GM21737 (cell line): ENCODE measurements at regions not wholly inside any gene's neighbourhood (a gene's known extent, or its start where the extent isn't known, plus 50 kb on each side); places are given as distances from the start of the nearest gene placed in this dataset.
"Not testable (repeated sequence)": the region's sequence is repeated elsewhere in the genome, so short reads cannot be mapped to it uniquely, and the experiment has no call there.

Experiments
- ATAC-seq: cut with Tn5 transposase; IDR thresholded peaks from one replicate; pipeline ENCODE4 v1.9.1; 2021; ENCODE audit warnings: mild to moderate bottlenecking, moderate library complexity; ENCODE audit not compliant: unreplicated experiment

- ATAC-seq = no peak
Measured at GRCh38 chr4:180280726-180281297, 1962.4 kb upstream of the TENM3 start.

- ATAC-seq = no peak
Measured at GRCh38 chr4:180281724-180282123, 1961.5 kb upstream of the TENM3 start.

GRCh38 chr4:180284267-180284666, 1958.9 kb upstream of the TENM3 start:
- no peak for ATAC-seq

GRCh38 chr4:180285796-180286195, 1957.4 kb upstream of the TENM3 start:
- ATAC-seq = no peak

- no peak for ATAC-seq
Measured at GRCh38 chr4:180292339-180292738, 1950.9 kb upstream of the TENM3 start.

- no peak for ATAC-seq
Measured at GRCh38 chr4:180296036-180296599, 1947.1 kb upstream of the TENM3 start.

- ATAC-seq = no peak
Measured at GRCh38 chr4:180304321-180304720, 1938.9 kb upstream of the TENM3 start.

- no peak for ATAC-seq
Measured at GRCh38 chr4:180310616-180311015, 1932.6 kb upstream of the TENM3 start.

GRCh38 chr4:180314972-180315371, 1928.2 kb upstream of the TENM3 start:
- ATAC-seq = no peak

GRCh38 chr4:180330521-180330920, 1912.7 kb upstream of the TENM3 start:
- no peak for ATAC-seq

GRCh38 chr4:180333162-180333561, 1910.0 kb upstream of the TENM3 start:
- ATAC-seq = no peak

- no peak for ATAC-seq
Measured at GRCh38 chr4:180335566-180335965, 1907.6 kb upstream of the TENM3 start.

GRCh38 chr4:180336494-180337090, 1906.6 kb upstream of the TENM3 start:
- no peak for ATAC-seq

GRCh38 chr4:180341926-180342325, 1901.3 kb upstream of the TENM3 start:
- no peak for ATAC-seq

GRCh38 chr4:180350901-180351300, 1892.3 kb upstream of the TENM3 start:
- no peak for ATAC-seq

GRCh38 chr4:180356766-180357165, 1886.4 kb upstream of the TENM3 start:
- no peak for ATAC-seq

GRCh38 chr4:180360113-180360512, 1883.1 kb upstream of the TENM3 start:
- not testable (repeated sequence) for ATAC-seq

GRCh38 chr4:180363815-180364214, 1879.4 kb upstream of the TENM3 start:
- no peak for ATAC-seq

- no peak for ATAC-seq
Measured at GRCh38 chr4:180372691-180373090, 1870.5 kb upstream of the TENM3 start.

GRCh38 chr4:180377741-180378140, 1865.5 kb upstream of the TENM3 start:
- ATAC-seq = no peak

- no peak for ATAC-seq
Measured at GRCh38 chr4:180380733-180381132, 1862.5 kb upstream of the TENM3 start.

GRCh38 chr4:180391613-180392012, 1851.6 kb upstream of the TENM3 start:
- ATAC-seq = no peak

- no peak for ATAC-seq
Measured at GRCh38 chr4:180394312-180394711, 1848.9 kb upstream of the TENM3 start.
